Right ventricle myocardium superior (tissue), 1 donor: ENCODE measurements at regions not wholly inside any gene's neighbourhood (a gene's known extent, or its start where the extent isn't known, plus 50 kb on each side); places are given as distances from the start of the nearest gene placed in this dataset.
"Not testable (repeated sequence)": the region's sequence is repeated elsewhere in the genome, so short reads cannot be mapped to it uniquely, and the experiment has no call there.

Source experiments
- ATAC-seq: fragments of 200-7000 bp; cut with Tn5 transposase; one replicate; pipeline ENCODE4 v1.9.1; 2020; ENCODE audit warnings: mild to moderate bottlenecking; ENCODE audit not compliant: poor library complexity
- DNase-seq: peaks from one replicate; pipeline ENCODE4 v3.0.0-alpha.2; 2020
- intact Hi-C: fragments of 100-400 bp; cut with DNase I; formaldehyde crosslinking; loops from one replicate; pipeline ENCODE4 v1.11.2; 2022
- donor health status: DM: no; HTN: yes; CAD: no; lungs with severe emphysema.

GRCh38 chr10:63007112-63007511 is 126.0 kb upstream of the NRBF2 start:
- ATAC-seq (no peak), DNase-seq (no peak)
- intact Hi-C loops, result no loop called here

GRCh38 chr10:63005246-63005645 is 127.9 kb upstream of the NRBF2 start:
- intact Hi-C loops, result no loop called here
- ATAC-seq, result no peak
- DNase-seq, result no peak

GRCh38 chr10:63003816-63004453 is 129.2 kb upstream of the NRBF2 start:
- no peak for ATAC-seq
- intact Hi-C loops, result no loop called here

DNA sequence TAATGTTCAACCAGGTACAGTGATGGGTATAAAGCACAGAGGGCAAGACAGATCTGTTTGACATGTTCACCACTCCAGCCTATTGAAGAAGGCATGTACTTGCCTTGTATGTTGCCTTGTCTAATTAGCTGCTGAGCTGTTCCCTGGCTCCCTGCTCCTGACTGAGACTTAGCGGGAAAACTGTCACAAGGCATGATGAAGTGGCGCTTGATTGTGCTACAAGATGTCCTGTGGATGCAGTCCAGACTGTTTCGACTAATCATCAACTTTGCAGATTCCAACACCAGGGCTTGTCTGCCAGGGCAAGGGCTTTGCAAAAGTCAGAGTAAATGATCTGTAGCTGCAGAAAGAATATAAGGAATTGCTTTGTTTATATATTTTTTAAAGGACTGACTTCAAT is 136.2 kb upstream of the NRBF2 start:
- ATAC-seq, result peak; percentile 85
- intact Hi-C loops, result no loop called here
- DNase-seq, result no peak

More at GRCh38 chr10:63003816-63004453, 129.2 kb upstream of the NRBF2 start:
- DNase-seq, result no peak

- ATAC-seq (no peak), DNase-seq (no peak)
- intact Hi-C loops, result no loop called here
Observed at GRCh38 chr10:62996516-62996915, 136.6 kb upstream of the NRBF2 start.

DNA sequence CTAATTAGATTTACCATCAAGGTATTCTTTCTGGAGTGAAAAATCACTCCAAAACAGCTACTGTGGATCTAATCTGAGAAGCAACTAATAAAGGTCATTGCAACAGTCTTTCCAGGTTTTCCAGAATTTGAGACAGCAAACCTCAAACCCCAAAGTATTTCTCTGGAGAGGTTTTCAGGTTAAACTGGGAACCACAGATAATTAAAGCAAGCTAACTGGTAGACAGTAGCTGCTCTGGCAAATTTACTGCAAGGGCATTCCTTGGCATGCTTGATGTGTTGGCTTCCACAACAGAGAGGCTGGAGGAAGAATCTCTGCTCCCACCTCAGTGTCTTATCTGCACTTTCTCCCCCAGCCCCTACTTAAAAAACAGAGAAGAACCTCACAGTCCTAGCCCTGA is 140.0 kb upstream of the NRBF2 start:
- intact Hi-C loops, result no loop called here
- DNase-seq (no peak), ATAC-seq (no peak)

- ATAC-seq (peak; percentile 68), DNase-seq (no peak)
- intact Hi-C loops, result no loop called here
Observed at GRCh38 chr10:62992145-62992721, 140.9 kb upstream of the NRBF2 start.

DNA sequence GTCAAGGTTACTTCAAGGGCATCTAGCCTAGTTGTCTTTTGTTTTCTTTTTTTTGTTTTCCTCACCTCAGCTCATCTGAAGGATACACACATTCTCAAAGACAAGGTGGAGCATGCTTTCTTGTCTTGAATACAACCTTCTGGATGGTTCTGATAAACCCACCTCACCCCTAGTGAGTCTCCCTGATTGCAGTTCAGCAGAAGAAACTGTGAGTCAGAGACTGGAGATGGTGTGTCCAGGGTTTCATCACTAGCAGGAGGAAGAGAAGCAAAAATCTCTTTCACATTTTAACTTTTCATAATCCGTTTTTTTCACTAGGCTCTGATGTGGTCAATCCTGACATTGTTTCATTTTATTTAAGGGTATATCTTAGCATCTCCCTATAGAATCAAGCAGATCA is 143.0 kb upstream of the NRBF2 start:
- intact Hi-C loops, result no loop called here
- no peak for ATAC-seq

GRCh38 chr10:62985807-62986600 is 147.1 kb upstream of the NRBF2 start:
- ATAC-seq (no peak), DNase-seq (no peak)
- intact Hi-C loops, result no loop called here

More for the DNA sequence above, 143.0 kb upstream of the NRBF2 start:
- no peak for DNase-seq

GRCh38 chr10:62981096-62981495 is 152.0 kb upstream of the NRBF2 start:
- no peak for ATAC-seq
- intact Hi-C loops, result no loop called here
- no peak for DNase-seq

GRCh38 chr10:62980687-62981086 is 152.4 kb upstream of the NRBF2 start:
- intact Hi-C loops, result no loop called here
- ATAC-seq (no peak), DNase-seq (no peak)

- ATAC-seq, result no peak
- intact Hi-C loops, result no loop called here
Observed at GRCh38 chr10:62979921-62980320, 153.2 kb upstream of the NRBF2 start.

GRCh38 chr10:62978482-62978881 is 154.6 kb upstream of the NRBF2 start:
- DNase-seq (no peak), ATAC-seq (no peak)
- intact Hi-C loops, result no loop called here

More at GRCh38 chr10:62979921-62980320, 153.2 kb upstream of the NRBF2 start:
- no peak for DNase-seq

DNA sequence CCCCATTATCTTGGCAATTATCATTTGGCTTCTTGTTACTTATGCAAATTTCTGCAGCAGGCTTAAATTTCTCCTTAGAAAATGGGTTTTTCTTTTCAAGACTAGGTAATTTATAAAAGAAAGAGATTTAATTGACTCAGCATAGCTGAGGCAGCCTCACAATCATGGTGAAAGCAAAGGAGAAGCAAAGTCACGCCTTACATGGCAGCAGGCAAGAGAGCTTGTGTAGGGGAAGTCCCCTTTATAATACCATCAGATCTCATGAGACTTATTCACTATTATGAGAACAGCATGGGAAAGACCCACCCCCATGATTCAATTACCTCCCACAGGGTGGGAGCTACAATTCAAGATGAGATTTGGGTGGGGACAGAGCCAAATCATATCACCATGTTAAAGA is 158.3 kb upstream of the NRBF2 start:
- DNase-seq, intact Hi-C loops, ATAC-seq: not testable (repeated sequence)

GRCh38 chr10:62972103-62972502 is 155.9 kb upstream of the EGR2 start:
- DNase-seq (no peak), ATAC-seq (no peak)
- intact Hi-C loops, result no loop called here

GRCh38 chr10:62964026-62964425 is 147.9 kb upstream of the EGR2 start:
- no peak for DNase-seq
- intact Hi-C loops, result no loop called here
- no peak for ATAC-seq

GRCh38 chr10:62961951-62962523 is 145.9 kb upstream of the EGR2 start:
- ATAC-seq (no peak), DNase-seq (no peak)
- intact Hi-C loops, result no loop called here

DNA sequence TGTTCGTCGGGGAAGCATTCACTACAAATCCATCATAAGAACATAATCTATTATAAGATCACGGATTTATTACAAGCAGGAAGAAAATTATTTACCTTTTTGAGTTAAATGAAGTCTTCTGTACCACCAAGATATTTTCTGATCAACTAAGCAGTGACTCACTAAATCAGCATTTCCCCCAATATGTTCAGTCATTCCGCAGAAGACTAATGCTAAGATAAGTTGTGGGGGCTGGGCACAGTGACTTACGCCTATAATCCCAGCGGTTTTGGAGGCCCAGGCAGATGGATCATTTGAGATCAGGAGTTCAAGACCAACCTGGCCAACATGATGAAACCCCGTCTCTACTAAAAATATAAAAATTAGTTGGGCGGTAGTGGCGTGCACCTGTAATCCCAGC is 144.2 kb upstream of the EGR2 start:
- intact Hi-C loops, result no loop called here
- no peak for DNase-seq
- ATAC-seq, result no peak

- ATAC-seq (no peak), DNase-seq (no peak)
- intact Hi-C loops, result no loop called here
Observed at GRCh38 chr10:62959553-62959952, 143.4 kb upstream of the EGR2 start.

- ATAC-seq (no peak), DNase-seq (no peak)
- intact Hi-C loops, result no loop called here
Observed at GRCh38 chr10:62958980-62959379, 142.8 kb upstream of the EGR2 start.
